Stimulated activated CD4-positive, alpha-beta T cell treated with anti-CD3 and anti-CD28 coated beads, Interleukin-15, amount 100 ng/mL, for 48 hours (primary cell): ENCODE measurements at regions not wholly inside any gene's neighbourhood (a gene's known extent, or its start where the extent isn't known, plus 50 kb on each side); places are given as distances from the start of the nearest gene placed in this dataset.

Experiments
- DNase-seq, 2 donors: peaks; one replicate each; pipeline ENCODE4 v3.0.0-alpha.2; 2020; ENCODE audit warnings: low read depth in 2 of 2

DNA sequence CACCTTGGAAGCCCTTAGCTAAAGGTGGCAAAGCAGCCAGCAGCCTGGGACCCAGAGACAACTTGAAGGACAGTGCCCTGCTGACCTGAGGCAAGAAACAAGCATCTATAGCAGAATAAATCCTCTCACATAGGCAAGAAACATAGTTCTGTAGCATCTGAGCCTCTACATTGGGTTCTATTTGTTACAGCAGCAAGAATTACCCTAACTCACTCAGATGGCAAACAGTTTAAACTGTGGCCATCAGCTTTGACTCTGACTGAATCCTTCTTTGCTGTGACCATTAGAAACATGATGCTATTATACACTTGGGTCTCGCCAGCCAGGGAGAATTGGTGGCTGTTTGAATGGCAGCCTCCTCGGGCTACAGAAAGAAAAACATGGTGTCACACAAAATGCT is 53.1 kb upstream of the CCL1 start:
- no peak for DNase-seq

- no peak for DNase-seq
Measured at GRCh38 chr17:34414339-34414738, 51.3 kb upstream of the CCL1 start.

- no peak for DNase-seq
Measured at GRCh38 chr17:34413443-34414119, 50.5 kb upstream of the CCL1 start.

GRCh38 chr17:34412965-34413441 is 50.0 kb upstream of the CCL1 start:
- DNase-seq = no peak
